ENCODE measurements at regions not wholly inside any gene's neighbourhood (a gene's known extent, or its start where the extent isn't known, plus 50 kb on each side); places are given as distances from the start of the nearest gene placed in this dataset.

- ATAC-seq: no peak
These were observed 253.8 kb upstream of the MMADHC start for GRCh38 chr2:149841396-149841795.

DNA sequence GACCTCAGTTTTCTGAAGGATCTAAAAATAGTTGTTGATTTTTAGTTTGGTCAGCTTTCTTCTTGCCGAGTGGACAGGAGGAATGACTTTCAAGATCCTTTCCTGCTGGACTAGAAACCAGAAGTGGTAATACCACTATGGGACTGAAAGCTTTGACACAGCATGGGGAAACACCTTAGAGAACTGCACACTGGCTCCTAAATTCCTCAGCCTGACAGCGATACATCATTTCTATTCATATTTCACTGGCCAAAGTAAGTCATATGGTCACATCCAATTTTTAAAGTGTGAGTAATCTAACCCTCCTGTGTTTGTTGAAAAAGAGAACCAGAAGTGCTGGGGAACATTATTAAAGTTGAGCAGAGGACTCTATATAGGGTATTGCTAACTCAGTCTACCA is 244.7 kb upstream of the MMADHC start:
- ATAC-seq: peak; percentile 57

- no peak for ATAC-seq
These were observed 241.1 kb upstream of the MMADHC start for GRCh38 chr2:149828520-149829210.

- no peak for ATAC-seq
These were observed 240.1 kb upstream of the MMADHC start for GRCh38 chr2:149827585-149828126.

GRCh38 chr2:149826471-149827125 is 239.0 kb upstream of the MMADHC start:
- no peak for ATAC-seq

DNA sequence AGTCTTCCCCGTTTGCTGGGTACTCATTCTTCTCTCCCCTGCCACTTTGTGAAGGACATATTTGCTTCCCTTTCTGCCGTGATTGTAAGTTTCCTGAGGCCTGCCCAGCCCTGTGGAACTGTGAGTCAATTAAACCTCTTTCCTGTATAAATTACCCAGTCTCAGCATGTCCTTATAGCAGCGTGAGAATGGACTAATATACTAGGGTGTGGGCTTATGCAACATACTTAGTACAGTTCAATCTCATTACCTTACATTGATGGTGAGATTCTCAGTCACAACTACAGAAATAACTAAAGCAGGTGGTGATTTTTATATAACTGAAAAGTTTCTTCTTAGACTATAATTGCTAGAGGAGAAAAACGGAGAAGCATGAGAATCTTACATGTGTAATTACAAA is 237.9 kb upstream of the MMADHC start:
- peak; percentile 76 for ATAC-seq

GRCh38 chr2:149824136-149824535 is 236.6 kb upstream of the MMADHC start:
- no peak for ATAC-seq

DNA sequence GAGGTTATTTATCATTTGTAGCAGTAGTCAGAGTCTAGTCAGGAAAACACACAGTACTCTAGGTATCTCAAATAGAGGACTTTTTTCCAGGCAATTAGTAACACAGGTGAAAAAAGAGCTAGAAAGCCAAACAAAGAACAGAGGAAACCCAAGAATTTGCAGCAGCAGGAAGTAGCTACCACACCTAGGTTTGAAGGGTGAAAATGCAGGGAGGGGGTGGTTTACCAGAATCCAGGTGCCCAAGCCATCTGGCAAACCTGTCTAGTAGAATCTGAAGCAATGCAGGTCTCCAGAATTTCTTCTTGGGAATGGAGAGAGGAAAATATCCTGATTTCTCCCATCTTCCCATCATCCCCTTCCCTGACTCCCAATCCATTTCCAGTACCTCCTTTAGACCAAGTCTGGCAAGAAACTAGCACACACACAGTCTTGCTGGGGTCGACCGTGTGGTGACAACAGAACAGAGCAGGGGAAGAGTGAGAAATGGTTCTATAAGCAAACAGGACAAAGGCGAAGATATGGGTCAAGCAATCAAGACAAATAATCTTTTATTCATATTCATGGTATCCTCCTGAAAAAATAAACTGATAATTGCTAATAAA is 231.9 kb upstream of the MMADHC start:
- no peak for ATAC-seq

DNA sequence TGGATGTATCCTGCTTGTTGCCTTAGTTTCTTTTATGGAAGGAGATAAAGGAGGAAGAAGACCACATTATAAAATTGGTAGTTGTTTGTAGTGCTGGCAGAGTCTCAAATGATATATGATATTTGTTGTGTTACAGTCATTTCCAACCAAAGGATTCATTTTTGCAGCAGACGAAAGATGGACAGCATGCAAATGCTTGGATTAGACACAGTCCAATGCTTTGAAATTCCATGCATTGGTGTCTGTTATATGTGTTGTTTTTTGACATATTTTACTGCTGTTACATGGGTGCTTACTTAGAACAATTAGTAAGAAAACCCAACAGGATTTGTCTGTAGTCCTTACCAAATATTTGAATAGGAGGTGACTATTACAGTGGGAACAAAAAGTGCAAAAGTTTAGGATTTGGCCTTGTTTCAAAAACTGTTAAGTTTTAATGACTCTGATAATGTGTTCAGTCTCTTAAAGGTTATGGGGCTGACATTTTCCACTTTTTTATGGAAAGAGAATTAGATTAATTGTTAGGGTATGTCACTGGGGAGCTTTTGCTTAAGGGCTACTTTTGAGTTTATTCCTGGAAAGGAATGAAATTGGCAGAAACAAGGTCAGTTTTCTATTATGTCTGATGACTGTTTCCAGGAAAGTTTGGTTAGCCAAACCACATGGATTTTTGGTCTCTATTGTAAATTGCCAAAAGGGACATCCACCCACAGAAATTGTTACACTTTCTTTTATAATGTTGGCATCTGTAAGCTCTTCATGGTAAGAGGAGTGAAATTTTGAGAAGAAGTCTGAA is 229.4 kb upstream of the MMADHC start:
- no peak for ATAC-seq

DNA sequence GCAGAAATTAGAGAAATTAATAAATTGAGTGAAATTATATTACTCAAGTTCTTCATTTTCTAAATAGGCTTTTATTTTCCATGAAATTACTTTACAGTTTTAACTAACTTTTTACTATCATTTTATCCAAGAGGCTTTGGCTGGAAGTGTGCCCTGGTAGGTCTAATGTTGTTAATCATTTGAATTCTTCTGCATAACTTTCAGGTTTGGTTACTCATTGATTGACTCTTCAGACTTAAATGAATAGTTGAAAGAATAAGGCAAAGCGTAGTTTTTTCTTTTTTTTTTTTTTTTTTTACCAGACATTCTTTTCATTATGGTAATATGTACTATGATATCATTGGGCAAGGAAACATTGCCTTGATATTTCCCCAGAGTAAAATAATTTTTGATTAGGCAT is 228.4 kb upstream of the MMADHC start:
- ATAC-seq: no peak

- no peak for ATAC-seq
These were observed 227.3 kb upstream of the MMADHC start for GRCh38 chr2:149814901-149815300.

DNA sequence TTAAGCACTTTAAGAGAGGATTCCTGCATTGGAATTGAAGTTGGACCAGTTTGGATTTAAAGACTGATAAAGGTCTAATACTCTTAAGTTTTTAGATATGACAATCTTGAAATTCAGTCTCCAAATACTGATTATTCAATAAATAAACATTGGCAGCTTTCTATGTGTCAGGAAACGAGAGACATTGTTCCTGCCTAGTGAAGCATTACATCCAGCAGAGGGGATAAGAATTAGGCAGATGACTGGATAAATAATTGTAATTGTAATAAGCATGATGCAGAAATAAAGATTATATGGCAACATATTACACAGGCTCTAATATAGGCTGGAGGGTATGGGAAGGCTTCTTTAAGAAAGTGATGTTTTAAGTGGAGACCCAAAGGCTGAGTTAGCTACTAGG is 226.5 kb upstream of the MMADHC start:
- no peak for ATAC-seq

- no peak for ATAC-seq
These were observed 221.0 kb upstream of the MMADHC start for GRCh38 chr2:149808556-149808955.

GRCh38 chr2:149806651-149807050 is 219.1 kb upstream of the MMADHC start:
- no peak for ATAC-seq

GRCh38 chr2:149800624-149801542 is 213.3 kb upstream of the MMADHC start:
- no peak for ATAC-seq

- peak; percentile 38 for ATAC-seq
These were observed 211.6 kb upstream of the MMADHC start for GRCh38 chr2:149799013-149799705.

DNA sequence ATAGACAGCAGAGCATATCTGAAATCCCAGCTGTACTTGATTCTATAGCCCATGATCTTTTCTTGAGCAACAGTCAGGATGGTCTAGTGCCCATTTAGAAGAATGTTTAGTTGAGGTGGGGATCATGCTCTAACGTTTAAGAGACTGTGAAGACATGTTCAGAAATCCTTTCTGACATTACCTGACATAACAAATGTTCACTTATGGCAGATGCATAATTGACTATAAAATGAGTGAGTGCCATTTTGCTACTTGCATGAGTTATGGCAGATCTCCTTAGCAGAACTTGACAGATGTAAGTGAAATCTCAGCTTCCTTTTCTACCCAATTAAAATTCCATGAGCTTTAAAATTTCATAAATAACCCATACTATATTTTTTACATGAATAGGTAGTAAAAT is 209.5 kb upstream of the MMADHC start:
- ATAC-seq: no peak

- ATAC-seq: no peak
These were observed 202.0 kb upstream of the MMADHC start for GRCh38 chr2:149789549-149789948.

- ATAC-seq: no peak
These were observed 199.6 kb upstream of the MMADHC start for GRCh38 chr2:149787206-149787605.

DNA sequence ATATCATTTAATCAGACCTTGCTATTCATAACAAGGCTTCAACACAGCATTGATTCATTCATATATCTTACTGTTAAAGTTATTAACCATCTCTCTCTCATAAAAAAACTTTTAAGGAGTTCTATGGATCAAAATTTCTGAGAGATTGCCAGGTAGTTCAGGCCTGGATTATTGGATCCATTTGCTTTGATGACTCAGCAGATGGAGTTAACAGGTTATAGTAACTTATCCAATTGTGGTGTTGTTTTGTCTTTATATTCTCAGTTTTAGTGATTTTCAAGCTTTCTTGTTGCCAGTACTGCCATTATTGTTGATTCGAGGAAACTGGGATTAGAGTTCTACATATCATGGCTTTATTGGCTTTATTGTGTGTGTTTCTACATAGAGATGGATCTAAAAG is 195.7 kb upstream of the MMADHC start:
- ATAC-seq: no peak

DNA sequence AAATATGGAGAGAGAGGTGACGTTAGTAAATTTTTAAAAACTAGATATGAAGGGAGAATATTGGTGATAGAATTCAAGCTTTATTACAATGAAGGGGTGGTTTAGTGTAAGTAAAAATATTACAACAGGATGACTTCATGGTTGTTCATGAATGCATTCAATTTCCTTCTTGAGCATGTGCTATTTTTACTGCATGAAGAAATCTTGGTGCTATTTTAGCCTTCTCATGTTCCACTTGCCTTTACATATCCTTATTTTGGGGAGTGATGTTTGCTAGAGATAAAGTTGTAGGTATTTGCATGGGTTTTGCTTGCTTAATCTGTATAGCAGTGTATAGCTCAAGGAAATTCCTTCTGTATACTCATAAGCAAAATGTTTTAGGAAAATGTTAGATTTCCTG is 195.0 kb upstream of the MMADHC start:
- ATAC-seq: no peak
